ENCODE measurements at regions not wholly inside any gene's neighbourhood (a gene's known extent, or its start where the extent isn't known, plus 50 kb on each side); places are given as distances from the start of the nearest gene placed in this dataset.

DNA sequence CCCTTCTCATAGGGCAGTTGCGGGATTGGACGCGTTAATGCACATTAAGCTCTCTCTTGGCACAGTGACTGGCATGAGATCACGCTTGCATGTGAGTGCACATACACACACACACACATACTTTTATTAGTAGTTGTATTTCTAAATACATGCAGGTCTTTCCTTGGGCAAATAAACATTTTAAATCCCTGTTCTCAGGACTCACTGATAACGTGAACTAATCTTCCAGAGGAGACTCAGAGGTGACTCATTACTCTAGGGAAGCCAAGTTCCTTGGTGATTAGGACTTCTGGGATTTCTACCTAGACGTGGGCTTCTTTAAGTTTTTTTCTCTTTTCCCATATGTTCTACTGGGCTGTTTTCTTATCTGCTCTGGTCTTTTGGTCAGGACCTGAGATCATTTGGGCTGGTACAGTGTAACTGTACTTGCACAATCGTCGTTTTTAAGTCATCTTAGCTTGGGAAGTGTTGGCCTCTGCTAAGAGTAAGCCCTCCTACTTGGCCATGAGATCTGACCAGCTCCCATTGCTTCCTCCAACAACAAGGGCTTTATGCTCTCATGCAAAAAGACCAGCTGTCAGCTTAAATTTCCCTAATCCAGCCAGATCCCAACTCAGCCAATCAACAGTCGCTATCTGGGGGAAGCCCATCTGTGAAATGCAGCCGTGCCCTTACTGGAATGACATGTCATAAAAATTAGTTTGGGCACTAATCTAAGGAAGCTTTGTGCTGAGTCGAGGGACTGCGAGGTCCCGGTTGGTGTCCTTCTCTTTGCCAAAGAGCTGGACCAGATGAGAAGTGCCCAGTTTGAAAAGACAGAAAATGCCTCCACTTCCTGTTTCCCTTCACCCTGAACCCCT lies 176.4 kb upstream of the ANKRD55 start (continued):
- TF ChIP-seq, protein P1, sequence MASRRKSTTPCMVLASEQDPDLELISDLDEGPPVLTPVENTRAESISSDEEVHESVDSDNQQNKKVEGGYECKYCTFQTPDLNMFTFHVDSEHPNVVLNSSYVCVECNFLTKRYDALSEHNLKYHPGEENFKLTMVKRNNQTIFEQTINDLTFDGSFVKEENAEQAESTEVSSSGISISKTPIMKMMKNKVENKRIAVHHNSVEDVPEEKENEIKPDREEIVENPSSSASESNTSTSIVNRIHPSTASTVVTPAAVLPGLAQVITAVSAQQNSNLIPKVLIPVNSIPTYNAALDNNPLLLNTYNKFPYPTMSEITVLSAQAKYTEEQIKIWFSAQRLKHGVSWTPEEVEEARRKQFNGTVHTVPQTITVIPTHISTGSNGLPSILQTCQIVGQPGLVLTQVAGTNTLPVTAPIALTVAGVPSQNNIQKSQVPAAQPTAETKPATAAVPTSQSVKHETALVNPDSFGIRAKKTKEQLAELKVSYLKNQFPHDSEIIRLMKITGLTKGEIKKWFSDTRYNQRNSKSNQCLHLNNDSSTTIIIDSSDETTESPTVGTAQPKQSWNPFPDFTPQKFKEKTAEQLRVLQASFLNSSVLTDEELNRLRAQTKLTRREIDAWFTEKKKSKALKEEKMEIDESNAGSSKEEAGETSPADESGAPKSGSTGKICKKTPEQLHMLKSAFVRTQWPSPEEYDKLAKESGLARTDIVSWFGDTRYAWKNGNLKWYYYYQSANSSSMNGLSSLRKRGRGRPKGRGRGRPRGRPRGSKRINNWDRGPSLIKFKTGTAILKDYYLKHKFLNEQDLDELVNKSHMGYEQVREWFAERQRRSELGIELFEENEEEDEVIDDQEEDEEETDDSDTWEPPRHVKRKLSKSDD (conservative IDR thresholded peaks at IDR 0.05; ENCODE audit: low read length): no peak
- TF ChIP-seq ZNF197 (CRISPR knock-in tag; IDR thresholded peaks at IDR 0.05; ENCODE audit: low read depth) (no peak), SMARCE1 (IDR thresholded peaks at IDR 0.05) (peak; percentile 49; the same call in 1 of the 2 replicates), ARID1B (IDR thresholded peaks at IDR 0.05) (peak; percentile 38; the same call in 1 of the 2 replicates), KLF6 (CRISPR knock-in tag; IDR thresholded peaks at IDR 0.05; ENCODE audit: borderline replicate concordance) (no peak), ZNF644 (tag; IDR thresholded peaks at IDR 0.05; ENCODE audit: low read depth) (no peak), XRCC4 (IDR thresholded peaks at IDR 0.05; ENCODE audit: extremely low read depth, insufficient read depth, insufficient read length) (no peak), MCM3 (IDR thresholded peaks at IDR 0.05) (no peak)
- TF ChIP-seq, protein P2, sequence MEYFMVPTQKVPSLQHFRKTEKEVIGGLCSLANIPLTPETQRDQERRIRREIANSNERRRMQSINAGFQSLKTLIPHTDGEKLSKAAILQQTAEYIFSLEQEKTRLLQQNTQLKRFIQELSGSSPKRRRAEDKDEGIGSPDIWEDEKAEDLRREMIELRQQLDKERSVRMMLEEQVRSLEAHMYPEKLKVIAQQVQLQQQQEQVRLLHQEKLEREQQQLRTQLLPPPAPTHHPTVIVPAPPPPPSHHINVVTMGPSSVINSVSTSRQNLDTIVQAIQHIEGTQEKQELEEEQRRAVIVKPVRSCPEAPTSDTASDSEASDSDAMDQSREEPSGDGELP (CRISPR knock-in tag; IDR thresholded peaks at IDR 0.05; ENCODE audit: borderline replicate concordance): no peak

Measured in K562 (cell line).